ENCODE measurements at regions not wholly inside any gene's neighbourhood (a gene's known extent, or its start where the extent isn't known, plus 50 kb on each side); places are given as distances from the start of the nearest gene placed in this dataset.

- Histone ChIP-seq H3K9ac (replicated peaks in 1 of 4; ENCODE audit: extremely low read depth in 1 of 4, low read depth in 3 of 4, low read length in 3 of 4) (no peak overlapping the region), H3K14ac (ENCODE audit: insufficient read length) (no peak overlapping the region), H3K56ac (replicated peaks; ENCODE audit: insufficient read length, low read depth, low read length) (no peak overlapping the region), H3K27ac (ENCODE audit: low read depth, low read length) (no peak overlapping the region), H3K79me1 (ENCODE audit: low read depth, low read length) (no peaks in the 10 kb centered on the region), H2AK5ac (ENCODE audit: low read depth, low read length) (no peak overlapping the region), H2BK12ac (ENCODE audit: low read depth, low read length) (no peak overlapping the region), H3K79me2 (ENCODE audit: control insufficient read depth in 1 of 2, insufficient read depth in 2 of 2, low read length in 2 of 2) (no peaks in the 10 kb centered on the region), H2BK20ac (ENCODE audit: low read length) (no peak overlapping the region), H3K4ac (replicated peaks; ENCODE audit: insufficient read length, low read depth, low read length) (no peak overlapping the region), H4K5ac (ENCODE audit: insufficient read length, low read depth, low read length) (no peak overlapping the region), H3K18ac (ENCODE audit: extremely low read depth, low read length) (no peak overlapping the region), H3K9me3 (ENCODE audit: insufficient read depth in 2 of 2, low read depth in 1 of 2, low read length in 1 of 2) (peaks cover 0 to 6% of the 10 kb centered on the region in 2 experiments; a peak in 1 of 4 replicates), H4K91ac (replicated peaks; ENCODE audit: insufficient read length, low read length) (no peak overlapping the region), H2BK5ac (ENCODE audit: low read depth, low read length) (no peak overlapping the region), H2AFZ (ENCODE audit: low read length) (no peak overlapping the region), H2BK15ac (ENCODE audit: low read length) (no peak overlapping the region), H3K23me2 (ENCODE audit: low read depth, low read length) (no peaks in the 10 kb centered on the region; the same call in 1 of the 2 replicates), H3K27me3 (replicated peaks in 1 of 4; ENCODE audit: control insufficient read depth in 3 of 4, extremely low read depth in 1 of 4, insufficient read depth in 3 of 4, low read length in 3 of 4) (no peaks in the 10 kb centered on the region), H3K36me3 (ENCODE audit: control insufficient read depth in 2 of 4, insufficient read depth in 4 of 4, low read length in 3 of 4) (no peaks in the 10 kb centered on the region), H2BK120ac (replicated peaks; ENCODE audit: low read depth, low read length) (no peak overlapping the region), H3K4me2 (ENCODE audit: insufficient read depth in 1 of 2, low read depth in 2 of 2, low read length in 2 of 2) (no peak overlapping the region), H3K4me1 (replicated peaks in 1 of 4; ENCODE audit: control insufficient read depth in 3 of 4, insufficient read depth in 4 of 4, low read length in 3 of 4) (no peaks in the 10 kb centered on the region), H4K20me1 (replicated peaks in 1 of 2; ENCODE audit: control insufficient read depth in 1 of 2, insufficient read depth in 2 of 2, low read length in 2 of 2) (no peaks in the 10 kb centered on the region), H3K23ac (ENCODE audit: insufficient read length) (no peak overlapping the region), H3K4me3 (ENCODE audit: extremely low read depth in 1 of 4, insufficient read depth in 2 of 4, low read depth in 3 of 4, low read length in 4 of 4) (no peak overlapping the region), H4K8ac (ENCODE audit: extremely low read depth, insufficient read depth, low read length) (no peak overlapping the region)
- WGBS, 2 experiments (ENCODE audit: extremely low coverage in 1 of 2, insufficient coverage in 1 of 2, insufficient read length in 1 of 2, insufficient replicate concordance in 2 of 2, low coverage in 1 of 2, low lambda C conversion rate in 2 of 2, missing lambda C conversion rate in 1 of 2) = 68% methylated on average over 2 of the region's 2 CpGs; no CpG with 5 or more reads in 1 of the 2 experiments
- DNase-seq (ENCODE audit: low read depth in 1 of 2, low spot score in 2 of 2) (no peak), FAIRE-seq (no peak)
- POLR2A ChIA-PET (ENCODE audit: partially characterized antibody) = no interaction called here
- CTCF ChIA-PET (ENCODE audit: partially characterized antibody) = no interaction called here
- TF ChIP-seq HDAC6 (IDR thresholded peaks at IDR 0.05; ENCODE audit: low read depth, low read length) (no peak), KDM4A (IDR thresholded peaks at IDR 0.05; ENCODE audit: low read depth, low read length, severe bottlenecking) (no peak)
Measured at GRCh38 chr3:90253131-90253530, 1145.7 kb downstream of the EPHA3 start.

Measured in H1 (cell line).